ENCODE measurements at regions not wholly inside any gene's neighbourhood (a gene's known extent, or its start where the extent isn't known, plus 50 kb on each side); places are given as distances from the start of the nearest gene placed in this dataset.

DNA sequence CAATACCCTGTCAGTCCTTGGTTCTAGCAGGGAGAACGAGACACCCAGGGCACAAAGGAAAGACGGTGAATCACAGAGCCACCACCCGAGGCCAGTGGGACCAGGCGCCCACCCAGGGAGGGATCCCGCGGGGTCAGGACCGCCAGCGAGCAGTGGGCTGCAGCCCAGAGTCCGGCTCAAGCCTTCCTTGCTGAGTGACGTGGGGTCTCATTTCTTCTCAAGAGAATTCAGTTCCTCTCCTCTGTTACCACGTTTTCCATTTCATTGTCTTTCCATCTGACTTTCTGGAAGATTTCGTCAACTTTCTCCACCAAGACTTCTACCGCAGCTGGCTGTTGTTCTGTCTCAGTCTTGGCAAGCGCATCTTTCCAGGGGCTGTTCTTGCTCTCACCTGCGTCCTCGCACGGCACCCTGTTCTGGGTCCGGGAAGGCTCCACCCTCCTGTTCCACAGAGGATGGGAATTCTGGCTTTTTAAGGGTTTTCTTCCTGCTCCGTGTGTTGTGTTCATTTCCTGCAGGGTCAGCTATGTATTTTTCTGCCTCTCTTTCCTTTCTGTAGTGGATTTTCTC, 248.6 kb downstream of the NDUFA10 start:
- DNase-seq: no peak

GRCh38 chr2:239775623-239776435, 249.3 kb downstream of the NDUFA10 start:
- DNase-seq: no peak

DNA sequence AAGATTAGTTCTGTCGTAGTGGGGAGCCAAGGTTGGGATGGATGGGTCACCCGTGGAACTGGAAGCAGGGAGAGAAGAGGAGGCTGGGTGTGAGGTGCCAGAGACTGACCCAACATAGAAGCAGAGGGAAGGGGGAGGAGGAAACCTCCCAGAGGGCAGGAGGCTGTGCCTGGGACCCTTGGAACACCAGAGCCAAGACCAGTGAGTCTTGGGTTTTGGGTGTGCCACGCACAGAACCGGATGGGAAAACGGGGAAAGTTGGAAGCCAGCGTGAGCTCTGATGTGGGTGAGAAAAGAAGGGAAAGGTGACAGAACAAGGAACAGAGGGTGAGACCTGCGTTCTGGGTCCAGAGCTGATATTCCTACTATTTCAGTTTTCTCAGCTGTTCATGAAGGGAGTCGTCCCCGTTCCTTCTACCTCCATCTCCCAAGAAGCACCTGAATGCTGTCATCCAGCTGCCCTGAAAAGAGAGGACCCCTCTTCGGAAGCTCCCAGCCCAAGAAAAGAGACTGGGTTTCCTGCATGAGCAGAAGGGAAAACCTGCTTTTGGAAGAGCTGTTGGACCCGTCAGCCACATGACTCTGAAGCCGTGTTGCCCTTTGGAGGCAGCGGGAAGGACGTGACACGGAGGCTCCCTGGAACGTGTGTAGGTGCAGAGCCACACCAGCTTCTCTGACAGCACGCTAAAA, 250.1 kb downstream of the NDUFA10 start:
- DNase-seq: no peak

GRCh38 chr2:239774142-239774462, 251.0 kb downstream of the NDUFA10 start:
- no peak for DNase-seq

GRCh38 chr2:239773228-239774141, 251.7 kb downstream of the NDUFA10 start:
- no peak for DNase-seq

DNA sequence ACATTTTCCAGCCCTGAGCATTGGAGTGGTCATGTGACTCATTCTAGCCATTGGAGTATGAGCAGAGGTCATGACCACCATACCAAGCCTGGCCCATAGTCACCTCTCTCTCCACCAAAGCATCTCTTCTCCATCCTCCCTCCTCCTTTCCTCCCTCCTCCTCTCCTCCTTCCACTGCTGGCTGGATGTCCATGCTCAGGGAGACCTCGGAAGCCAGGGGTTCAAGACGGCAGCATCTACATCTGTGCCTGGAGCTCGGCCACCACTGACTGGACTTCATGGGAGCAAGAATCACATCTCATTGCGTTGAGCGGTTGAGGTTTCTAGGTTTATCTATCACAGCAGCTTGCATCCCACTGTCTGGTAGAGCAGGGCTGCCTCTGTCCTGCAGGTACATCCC, 252.4 kb downstream of the NDUFA10 start:
- no peak for DNase-seq

GRCh38 chr2:239770246-239770639, 254.9 kb downstream of the NDUFA10 start:
- DNase-seq: peak; percentile 29

- DNase-seq: no peak
These were observed 255.4 kb downstream of the NDUFA10 start for GRCh38 chr2:239769554-239770245.

GRCh38 chr2:239768907-239769553, 256.1 kb downstream of the NDUFA10 start:
- DNase-seq: no peak

GRCh38 chr2:239768031-239768790, 256.9 kb downstream of the NDUFA10 start:
- DNase-seq: no peak

DNA sequence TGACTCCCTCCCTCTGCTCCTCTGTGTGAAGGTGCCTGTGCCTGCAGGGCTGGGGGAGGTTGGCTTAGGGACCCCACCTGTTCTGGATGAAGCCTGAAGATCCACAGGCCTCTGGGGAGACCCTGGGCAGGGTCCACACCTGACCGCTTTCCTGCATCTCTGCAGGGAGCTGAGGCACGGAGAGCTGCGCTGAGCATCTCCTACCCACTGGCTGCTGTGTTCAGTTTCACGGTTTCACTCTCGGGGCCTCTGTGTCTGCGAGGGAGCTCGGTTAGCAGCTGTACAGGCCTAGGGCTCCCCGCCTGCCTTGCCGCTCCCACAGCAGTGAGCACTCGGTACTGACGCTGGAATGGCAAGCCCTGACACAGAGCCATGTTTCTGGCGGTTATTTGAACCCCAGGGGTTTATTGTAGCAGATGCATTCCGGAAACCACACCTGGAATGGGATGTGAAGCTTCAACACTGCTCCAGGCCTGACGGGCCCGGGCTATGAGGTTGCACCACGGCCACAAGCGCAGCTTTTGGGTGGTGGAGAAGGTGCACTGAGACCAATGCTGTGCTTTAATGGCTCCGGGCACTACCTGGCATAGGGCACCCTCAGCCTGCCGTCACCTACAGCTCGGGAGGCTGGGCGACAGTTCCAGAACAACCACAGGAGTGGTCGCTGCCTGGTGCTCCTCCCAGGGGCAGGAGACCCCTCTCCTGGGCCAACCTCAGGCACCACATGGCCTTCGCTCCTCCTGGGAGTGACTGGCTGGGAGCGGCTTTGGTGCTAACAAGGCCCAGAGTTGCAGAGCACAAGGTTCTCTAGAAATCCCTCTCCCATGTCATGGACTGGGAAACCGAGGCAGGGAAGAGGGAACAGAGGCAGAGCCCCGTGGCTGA, 257.9 kb downstream of the NDUFA10 start:
- DNase-seq: no peak

- no peak for DNase-seq
These were observed 259.2 kb downstream of the NDUFA10 start for GRCh38 chr2:239765911-239766310.

GRCh38 chr2:239765076-239765845, 259.9 kb downstream of the NDUFA10 start:
- no peak for DNase-seq

DNA sequence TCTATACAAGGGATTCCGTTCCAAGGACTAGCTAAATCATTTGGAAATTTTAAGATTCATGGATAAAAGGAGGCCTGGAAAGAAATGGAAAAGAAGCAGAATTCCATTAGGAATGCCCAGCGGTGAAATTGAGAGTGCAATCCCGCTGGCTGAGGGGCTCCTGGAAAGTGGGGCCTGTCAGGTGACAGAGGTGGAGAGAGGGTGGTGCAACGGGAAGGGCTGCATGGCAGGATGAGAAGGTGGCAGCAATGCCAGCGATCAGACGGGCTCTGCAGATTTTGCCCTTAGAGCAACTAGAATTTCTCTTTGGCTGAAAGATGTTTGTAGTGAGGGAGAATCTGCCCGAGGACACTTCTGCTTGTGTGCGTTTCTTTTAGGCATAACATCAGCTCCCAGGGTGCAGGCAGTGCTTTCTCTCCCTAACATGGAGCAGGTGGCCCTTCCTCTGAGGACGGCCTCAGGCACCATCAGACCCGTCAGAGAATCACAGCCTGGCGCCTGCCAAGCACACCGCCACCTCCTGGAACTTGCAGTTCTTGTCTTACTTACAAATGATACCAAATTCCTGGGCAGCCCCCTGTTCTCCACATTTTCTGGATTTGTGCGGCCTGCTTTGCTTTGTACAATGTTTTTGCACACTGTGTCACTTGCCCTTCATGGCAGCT, 261.6 kb downstream of the NDUFA10 start:
- peak; percentile 14 for DNase-seq

DNA sequence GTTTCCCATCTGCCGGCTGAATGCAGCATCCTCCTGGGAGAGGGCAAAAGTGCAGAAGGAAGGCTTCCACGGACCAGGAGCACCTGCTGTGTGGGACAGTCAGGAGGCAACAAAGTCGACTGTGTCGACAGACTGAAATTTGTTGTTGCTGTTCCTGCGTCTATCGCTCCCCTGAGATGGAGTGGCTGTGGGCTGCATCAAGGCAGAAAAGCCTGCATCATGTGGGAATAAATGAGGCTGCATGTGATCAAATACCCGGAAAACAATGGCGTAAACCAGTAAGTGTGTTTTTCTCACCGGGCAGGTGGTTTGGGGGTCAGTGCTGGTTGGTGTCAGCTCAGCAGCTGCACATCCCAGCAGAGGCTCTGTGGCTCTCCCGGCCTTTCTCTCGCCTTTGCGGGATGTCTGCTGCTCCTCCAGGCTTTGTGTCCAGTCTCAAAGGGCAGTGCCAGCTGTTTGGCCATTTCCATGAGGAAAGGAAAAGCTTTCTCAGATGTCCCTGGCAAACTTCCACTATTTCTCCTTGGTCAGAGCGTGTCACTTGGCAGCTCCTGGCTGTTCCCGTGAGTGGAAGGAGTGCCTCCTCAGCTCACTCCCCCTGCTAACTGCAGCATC, 262.4 kb downstream of the NDUFA10 start:
- DNase-seq: no peak

- no peak for DNase-seq
These were observed 263.0 kb downstream of the NDUFA10 start for GRCh38 chr2:239762106-239762505.

DNA sequence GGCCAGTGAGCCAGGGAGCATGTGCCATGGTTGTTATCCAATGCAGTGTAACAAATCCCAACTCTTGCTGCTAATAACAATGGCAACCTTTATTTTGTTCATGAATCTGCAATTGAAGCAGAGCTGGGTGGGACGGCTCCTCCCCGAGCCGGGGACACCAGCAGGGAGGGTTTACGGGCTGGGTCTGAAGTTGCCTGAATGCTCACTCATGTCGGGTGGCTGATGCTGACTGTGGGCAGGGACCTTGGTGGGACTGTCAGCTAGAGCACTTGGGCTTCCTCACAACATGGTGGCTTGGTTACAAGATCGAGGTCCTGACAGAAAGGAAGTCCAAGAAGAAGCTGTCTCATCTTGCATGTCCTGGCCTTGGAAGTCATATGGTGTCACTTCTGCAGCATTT, 264.5 kb downstream of the NDUFA10 start:
- DNase-seq: no peak

DNA sequence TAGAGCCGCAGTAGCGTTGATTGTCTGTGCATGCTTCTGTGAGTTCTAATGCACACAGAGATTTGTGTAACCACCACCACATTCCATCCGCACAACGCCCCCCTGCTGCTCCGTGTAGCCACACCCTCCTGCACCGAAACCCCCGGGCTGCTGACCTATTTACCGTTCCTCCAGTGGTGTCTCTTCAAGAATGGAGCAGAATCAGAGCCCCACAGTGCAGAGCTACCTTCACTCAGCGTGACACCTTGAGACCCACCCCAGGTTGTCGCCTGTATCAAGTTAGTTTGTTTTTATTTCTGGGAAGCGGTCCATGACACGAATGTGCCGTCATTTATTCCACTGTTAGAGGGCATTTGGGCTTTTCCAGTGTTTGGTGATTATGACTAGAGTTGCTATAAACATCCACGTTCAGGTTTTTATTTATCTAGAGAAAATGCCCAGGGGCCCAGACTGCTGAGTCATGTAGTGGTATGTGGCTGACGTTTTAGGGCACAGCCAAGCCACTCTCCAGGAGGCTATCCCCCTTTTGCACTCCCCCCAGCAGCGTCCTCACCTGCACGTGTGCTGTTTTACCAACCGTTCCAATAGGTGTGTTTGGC, 266.8 kb downstream of the NDUFA10 start:
- DNase-seq: no peak
